ENCODE measurements at regions not wholly inside any gene's neighbourhood (a gene's known extent, or its start where the extent isn't known, plus 50 kb on each side); places are given as distances from the start of the nearest gene placed in this dataset.

DNA sequence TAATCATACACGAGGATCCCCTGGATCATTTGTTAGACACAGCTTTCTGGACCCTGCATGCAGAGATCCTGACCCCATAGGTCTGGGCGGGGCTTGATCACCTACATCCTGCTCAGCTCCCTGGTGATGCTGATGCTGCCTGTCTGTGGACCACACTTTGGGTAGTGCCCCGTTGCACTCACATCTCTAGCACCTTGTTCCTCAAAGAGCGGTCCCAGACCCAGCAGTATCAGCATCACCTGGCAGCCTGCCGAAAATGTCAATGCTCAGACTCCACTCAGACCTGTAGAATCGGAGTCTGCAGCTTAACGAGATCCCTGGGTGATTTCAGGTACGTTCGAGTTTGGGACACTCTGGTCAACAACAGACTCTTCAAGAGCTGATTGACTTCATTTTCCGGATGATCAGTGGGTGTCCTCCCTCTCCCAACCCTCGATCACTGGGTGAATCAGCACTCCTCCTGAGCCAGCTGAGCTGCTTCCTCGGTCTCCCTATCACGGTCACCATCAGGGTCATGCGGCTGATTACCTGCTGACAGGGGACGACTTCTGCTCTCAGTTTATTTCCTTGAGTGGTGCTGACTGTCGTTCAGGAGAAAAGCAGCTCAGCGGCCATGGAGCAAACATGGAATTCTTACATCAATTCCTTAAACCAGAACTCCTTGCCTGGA lies 150.6 kb upstream of the RAB12 start:
- no peak for FAIRE-seq

DNA sequence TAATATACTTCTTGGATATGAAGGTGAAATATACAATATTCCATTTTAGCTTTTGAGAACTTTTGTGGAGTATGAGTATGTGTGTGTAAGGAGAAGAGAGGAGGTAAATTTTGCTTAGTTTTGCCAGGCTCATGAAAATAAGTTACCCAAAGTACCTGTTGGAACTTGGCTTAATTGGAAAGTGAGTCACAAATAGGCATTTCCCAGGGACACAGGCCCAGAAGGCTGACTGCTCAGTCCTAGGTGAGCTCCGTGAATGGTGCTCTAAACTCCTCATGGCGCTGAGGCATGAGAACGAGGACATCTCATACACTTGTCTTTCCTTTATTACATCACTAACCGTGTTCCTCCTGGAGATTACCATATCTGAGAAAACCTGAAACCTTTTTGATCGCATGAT lies 148.5 kb upstream of the RAB12 start:
- FAIRE-seq, result no peak

DNA sequence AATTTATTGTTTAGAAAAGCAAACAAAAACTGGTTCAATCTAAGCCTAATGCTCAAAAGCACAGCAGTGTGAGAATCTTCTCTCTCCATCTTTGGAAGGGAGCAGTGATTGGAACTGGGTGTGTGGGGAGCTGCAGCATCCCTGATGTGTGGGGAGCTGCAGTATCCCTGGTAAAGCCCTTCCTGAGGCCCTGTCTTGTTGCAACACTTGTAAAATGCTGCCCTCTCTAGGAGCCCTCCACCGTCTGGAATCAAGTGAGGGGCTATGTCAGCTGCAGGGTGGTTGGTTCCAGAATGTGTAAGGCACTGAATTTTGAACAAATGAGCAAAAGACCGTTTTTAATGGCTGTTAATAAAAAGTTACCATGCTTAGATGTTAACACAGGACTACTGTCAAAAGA lies 147.7 kb upstream of the RAB12 start:
- no peak for FAIRE-seq

DNA sequence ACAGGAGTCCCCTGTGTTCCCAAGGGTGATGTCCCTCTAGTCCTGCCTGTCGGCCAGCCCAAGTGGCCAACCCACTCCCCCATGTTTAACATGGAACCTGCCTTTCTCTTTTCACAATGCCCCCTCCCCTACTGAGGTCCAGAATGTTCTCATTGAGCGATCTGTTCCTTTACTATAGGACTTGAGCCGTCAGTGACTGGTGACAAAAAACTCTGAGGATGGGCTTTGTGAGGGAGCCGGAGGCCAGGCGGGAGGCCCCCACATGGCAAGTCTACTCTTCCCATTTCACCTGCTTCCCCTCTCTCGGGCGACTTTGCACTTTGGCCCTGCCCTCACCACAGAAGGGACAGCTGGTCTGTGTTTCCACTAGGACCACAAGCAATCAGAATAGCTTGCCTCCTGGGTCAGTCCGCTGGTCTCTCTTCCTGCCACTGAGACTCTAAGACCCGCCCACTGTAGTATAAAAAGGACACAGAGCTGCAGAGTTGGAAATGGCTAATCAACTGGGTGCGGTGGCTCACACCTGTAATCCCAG lies 146.5 kb upstream of the RAB12 start:
- no peak for FAIRE-seq

DNA sequence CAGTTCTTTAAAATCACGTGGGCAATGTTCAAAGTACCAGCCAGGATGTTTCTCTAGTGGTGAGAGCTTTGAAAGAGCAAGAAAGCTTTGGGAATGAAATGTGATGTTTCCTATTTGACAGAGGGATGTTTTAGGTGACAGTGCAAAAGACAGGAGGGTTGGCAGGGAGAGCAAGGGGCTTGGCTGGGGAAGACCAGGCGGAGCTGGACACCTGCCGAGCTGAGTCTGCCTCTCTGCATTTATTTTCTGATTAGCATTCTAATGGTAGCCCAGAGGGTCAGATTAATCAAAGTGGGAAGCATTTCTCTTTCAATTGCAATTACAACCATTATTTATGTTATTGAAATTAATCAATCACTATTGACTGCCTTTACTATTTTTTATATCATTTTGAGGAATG lies 145.4 kb upstream of the RAB12 start:
- no peak for FAIRE-seq

DNA sequence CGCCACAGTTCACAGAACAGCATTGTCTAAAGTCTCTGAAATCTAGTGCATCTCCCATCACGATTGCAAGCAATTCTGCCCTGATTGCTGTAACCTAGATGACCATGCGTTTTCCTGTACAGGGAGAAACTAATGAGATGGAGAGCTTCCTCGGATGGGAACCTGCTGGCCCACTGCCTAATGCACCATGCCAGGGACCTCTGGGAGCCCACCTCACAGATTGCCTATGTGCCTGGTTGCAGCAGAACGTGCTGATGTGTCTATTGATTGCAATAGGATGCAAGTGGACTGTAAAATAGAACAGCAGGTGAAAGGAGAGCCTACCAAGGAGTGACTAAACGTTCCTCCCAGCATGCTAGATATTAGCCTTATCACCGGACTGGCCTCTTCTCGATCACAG lies 141.0 kb upstream of the RAB12 start:
- no peak for FAIRE-seq

DNA sequence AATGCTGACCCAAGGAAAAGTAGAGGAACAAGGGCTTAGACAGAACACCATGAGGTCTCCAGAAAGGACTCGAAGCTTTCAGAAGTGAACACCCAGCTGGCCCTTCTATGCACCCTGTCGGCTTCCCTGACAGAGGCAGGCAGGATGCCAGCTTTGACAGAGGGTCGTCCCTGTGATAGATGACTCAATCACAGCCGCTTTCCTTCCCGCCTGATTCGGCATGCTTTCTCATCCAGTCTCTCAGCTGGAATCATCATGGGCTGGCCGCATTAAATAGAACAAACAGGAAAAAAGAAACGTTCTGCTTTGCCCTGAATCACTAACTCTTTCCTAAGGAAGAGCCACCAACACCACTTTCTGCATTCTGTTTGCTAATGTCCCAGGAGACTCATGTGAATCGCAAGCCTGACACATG lies 140.3 kb upstream of the RAB12 start:
- FAIRE-seq, result no peak

DNA sequence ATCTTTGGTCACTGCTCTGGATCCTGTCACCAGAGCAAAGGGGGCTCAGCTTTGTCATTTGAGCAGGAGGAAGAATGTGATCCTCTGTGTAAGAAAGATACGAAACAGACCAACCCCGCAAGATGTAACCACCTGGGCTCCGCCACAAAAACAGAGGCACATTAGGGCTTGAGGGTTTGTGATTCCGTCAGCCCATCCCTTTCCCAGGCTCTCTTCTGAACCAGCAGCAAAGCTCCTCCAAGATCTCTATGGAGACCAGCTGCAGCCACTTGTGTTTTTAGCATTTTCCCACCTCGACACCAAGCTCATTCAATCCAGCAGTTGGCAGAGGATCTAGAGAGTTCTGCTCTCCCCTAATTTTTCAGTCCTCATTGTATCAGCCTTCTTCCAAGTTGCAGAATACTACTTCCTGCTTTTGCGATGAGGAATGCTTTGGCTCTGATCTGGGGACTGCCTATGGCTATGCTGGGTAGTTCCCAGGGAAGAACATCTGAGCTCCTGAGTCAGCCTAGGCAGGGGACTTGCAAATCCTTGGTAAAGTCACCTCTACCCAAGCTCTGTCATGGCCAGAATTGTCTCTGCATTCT lies 139.6 kb upstream of the RAB12 start:
- FAIRE-seq, result no peak

DNA sequence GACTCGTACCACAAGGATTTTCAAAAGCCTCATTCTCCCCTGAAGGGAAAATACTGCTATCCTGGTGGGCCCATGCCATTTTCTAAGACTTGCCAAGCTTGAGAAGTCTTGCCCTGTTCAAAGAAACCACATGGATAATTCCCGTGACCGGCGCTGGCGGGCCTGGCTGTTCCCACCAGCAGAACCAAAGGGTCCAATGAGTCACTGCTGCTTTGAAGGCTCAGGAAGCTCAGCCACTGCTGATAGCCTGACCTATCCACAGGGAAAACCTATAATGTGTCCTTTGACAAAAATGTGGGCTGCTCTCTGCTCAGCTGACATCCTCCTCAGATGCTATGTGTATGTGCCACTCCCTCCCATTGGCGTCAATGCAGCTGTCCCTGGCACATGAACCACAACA lies 137.9 kb upstream of the RAB12 start:
- FAIRE-seq, result no peak

DNA sequence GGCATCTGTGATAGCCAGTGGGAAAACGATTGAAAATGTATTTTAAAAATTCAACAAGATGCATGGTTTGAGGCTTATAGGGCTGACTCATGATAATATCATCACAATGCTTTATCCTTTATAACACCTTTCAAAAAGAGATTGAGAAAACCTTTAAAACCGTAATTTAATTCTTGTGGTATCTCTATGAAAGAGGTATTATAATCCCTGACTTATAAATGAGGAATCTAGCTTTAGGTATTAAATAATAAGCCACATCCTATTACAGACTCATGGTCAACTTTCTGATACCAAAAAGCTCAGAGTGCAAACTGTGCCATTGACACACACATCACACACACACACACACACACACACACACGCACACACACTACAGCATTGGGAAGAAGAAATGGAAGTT lies 134.6 kb upstream of the RAB12 start:
- no peak for FAIRE-seq

DNA sequence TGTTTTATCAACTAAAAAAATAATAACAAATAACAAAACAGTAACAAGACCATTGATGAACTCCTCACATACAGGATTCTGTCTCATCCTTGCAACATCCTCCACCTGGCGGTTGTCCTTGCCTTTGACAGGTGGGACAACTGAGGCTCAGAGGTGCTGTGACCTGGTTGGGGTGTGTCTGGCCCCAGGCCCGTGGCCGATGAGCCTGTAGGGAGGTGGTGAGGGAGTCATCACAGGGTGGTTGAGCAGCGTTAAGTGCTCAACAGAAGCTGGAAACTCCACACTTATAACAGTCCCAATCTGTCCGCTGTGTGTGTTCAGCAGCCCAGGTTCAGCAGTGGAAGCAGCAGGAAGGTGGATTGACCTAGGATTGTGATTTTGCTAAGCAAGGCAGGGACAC lies 131.6 kb upstream of the RAB12 start:
- FAIRE-seq, result no peak

DNA sequence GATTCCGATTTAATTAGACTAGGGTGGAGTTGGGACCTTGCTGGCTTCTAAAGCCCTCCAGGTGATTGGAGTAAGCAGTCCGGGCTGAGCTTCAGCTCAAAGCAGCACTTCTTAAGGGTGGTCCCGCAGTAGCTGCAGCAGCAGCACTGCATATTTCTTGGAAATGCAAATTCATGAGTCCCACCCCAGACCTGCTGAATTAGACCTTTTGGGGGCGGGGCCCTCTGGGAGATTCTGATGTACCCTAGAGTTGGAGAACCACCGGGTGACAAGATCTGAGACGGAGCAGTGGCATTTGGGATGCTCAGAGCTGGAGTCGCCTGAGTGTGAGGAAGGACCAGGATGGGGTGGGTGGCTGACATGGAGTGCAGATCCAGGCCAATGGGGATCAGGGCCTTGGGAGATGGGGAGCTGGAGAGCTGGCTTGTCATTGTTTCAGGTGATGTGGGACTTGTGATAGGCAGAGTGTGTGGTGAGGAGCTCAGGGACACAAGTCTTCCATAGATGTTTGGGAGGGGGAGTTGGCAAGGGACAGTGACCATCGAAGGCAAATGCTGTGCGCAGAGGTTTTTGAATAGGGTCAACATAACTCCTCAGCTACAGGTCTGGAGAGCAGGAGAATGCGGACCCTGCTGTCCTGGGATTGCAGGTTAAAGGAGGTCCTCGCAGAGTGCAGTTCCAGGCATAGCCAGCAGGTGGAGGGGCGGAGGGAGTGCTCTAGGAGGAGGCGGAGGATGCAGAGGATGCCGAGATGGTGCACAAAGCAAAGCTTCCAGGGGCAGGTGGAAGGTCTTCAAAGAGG lies 130.9 kb upstream of the RAB12 start:
- FAIRE-seq, result no peak

DNA sequence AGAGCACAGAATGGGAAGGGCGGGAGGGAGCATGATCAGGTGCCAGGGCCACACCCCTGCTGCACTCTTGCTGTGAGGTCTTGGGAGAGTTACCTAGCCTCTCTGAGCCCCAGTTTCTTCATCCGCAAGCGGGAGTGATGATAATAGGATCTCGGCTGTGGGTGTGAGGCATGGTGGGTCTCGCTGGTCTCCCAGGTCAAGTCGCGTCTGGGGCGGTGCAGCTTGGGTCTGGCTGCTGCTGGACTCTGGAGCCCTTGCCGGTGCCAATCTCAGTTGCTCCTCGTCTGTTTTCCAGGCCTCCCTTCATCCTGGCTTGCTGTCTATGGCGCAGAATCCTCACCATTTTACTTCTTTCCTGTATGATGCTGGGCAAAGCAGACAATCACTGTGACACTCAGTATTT lies 130.3 kb upstream of the RAB12 start:
- no peak for FAIRE-seq

DNA sequence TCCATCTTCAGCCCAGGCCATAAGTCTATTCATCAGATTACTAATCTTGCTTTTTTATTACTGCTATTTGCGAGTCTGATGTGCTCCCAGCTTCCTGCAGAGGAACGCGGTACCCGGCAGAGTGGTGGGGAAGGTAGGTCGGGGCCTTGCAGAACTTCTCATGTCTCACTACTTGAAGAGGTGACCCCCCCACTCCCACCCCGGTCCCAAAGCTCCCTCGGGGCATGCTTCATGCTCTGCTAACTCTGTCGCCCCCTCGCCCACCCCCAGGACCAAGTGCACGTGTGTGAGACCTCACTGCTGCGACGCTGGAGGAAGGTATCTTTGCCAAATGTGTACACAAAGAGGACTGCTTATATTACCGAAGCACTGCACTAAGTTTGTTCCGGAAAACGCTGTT lies 129.4 kb upstream of the RAB12 start:
- no peak for FAIRE-seq

DNA sequence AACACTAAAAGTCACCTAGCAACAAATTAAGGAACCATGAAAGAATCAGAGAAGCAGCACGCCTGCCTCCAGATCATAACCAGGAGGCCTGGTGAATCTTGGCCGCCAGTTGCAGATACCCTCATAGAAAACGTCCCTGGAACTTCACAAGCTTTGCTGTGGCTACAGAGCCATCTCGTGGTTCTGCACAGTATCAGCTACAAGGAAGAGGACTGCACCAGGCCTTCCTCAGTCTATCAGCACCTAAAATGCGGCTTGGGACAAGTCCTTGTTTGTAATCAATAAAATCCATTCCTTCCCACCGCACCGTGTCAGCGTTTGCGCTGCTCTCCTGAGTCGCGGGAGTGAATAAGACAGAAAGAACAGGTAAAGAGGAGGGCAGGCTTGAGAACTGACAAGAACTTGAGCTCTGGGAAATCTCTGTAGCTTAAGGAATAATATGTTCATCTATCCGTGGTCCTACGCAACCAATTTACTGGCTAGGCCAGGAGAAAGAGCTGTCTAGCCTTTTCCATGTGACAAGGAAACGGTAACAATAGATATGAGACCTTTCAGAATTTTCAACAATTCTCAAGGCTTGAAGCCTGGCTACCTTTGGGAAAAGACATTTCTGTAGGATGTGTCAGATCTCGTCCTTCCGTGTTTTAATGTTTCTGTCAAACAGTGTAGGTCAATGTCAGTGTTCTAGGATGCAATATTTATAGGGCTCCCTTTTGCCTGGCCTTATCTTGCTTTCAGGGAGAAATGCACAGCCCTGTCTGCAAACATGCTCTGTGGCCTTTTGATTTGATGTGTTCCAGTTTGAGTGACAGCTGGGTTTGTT lies 128.5 kb upstream of the RAB12 start:
- peak; percentile 51 for FAIRE-seq

DNA sequence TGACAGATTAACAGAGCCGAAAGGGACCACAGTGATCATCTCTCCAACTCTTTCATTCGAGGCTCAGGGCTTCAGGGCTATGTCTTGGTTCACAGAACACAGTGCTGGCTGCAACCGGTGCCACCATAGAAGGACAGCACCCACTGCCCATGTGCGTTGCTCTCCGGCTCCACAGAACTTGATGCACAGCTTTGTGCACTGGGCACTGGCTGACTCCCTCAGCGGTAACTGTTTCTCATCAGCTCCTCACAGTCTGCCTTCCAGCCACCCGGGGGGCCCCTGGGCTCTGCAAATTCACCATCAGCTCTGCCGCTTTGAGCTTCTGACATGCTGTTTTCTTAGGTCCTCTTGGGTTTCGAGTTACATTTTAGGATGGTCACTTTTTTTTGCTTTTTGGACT lies 124.3 kb upstream of the RAB12 start:
- no peak for FAIRE-seq

DNA sequence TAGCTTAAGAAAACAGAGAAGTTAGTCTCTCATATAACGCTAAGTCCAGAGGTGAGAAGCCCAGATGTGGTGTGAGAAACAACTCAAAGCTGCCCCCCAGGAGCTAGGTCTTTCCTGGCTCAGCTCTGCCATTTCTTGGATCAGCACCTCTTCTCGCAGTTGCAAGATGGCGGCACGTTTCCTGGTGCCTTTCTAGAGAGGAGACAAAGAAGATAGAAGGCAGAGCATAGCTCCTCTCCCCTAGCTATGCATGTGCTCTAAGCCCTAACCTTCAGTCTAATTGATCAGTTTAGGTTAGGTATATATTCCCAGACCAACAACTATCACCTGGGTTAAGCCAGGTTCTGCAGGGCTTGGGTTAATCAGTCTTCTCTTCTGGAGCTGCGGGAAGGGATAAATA lies 119.5 kb upstream of the RAB12 start:
- no peak for FAIRE-seq

DNA sequence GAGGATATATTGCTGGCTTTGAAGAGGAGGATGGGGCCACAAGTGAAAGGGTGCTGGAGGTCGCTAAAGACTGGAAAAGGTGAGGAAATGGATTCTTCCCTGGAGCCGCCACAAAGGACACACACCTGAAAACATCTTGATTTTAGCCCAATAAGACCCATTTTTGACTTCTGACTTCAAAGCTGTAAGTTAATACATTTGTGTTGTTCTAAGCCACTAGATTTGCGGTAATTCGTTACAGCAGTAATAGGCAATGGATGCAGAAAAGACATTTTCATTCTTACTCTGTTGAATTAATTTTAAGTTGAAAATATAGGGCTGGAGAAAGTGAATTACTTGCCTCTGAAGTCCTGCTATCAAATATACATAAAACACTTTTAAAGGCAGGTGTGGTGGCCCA lies 117.7 kb upstream of the RAB12 start:
- no peak for FAIRE-seq

DNA sequence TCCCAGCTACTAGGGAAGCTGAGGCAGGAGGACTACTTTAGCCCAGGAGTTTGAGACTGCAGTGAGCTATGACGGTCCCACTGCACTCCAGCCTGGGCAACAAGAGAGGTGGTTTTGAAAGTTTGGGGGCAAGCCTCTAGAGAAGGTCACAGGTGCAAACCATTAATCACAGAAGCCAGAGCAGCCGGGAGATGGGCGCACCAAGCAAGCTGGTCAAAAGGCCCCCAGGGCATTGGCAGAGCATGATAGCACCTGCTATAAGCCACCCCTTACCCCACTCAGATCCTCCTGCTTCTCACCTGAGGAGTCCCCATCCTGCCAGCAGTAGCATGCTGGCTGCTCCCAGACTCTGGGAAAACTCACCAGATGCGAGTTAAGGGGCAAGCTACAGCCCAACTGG lies 116.1 kb upstream of the RAB12 start:
- no peak for FAIRE-seq

DNA sequence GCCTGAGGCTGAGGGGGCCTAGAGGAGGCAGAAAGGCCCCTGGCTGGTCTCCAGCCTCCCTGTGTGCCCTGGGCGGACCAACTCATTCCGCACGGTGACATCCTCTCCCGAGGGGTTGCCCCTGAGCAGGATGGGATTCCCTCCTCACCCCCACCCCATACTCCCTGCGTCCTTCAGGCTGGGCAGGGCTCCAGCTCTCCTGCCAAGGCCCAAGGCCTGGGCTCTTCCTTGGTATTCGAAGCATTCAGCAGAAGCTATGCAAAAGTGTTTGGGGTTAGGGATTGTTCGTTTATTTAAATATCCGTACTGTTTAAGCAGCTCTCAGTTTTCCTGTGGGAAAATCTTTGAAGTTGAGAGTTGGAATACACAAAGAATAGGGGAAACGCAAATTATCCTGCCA lies 113.1 kb upstream of the RAB12 start:
- no peak for FAIRE-seq

DNA sequence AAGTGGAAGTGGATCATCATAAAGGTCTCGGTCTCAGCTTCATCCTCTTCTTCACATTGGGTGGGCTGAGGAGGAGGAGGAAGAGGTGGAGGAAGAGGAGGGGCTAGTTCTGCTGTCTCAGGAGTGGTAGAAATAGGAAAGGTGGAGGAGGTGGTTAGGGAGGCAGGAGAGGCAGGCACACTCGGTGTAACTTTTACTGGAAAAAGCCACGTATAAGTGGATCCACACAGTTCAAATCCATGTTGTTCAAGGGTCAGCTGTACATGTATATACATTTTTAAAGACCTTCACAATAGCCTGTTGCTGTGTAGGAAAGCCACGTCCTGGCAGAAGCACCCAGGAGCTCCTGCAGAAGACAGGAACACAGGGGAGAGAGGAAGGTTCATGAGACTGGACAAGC lies 110.3 kb upstream of the RAB12 start:
- no peak for FAIRE-seq

DNA sequence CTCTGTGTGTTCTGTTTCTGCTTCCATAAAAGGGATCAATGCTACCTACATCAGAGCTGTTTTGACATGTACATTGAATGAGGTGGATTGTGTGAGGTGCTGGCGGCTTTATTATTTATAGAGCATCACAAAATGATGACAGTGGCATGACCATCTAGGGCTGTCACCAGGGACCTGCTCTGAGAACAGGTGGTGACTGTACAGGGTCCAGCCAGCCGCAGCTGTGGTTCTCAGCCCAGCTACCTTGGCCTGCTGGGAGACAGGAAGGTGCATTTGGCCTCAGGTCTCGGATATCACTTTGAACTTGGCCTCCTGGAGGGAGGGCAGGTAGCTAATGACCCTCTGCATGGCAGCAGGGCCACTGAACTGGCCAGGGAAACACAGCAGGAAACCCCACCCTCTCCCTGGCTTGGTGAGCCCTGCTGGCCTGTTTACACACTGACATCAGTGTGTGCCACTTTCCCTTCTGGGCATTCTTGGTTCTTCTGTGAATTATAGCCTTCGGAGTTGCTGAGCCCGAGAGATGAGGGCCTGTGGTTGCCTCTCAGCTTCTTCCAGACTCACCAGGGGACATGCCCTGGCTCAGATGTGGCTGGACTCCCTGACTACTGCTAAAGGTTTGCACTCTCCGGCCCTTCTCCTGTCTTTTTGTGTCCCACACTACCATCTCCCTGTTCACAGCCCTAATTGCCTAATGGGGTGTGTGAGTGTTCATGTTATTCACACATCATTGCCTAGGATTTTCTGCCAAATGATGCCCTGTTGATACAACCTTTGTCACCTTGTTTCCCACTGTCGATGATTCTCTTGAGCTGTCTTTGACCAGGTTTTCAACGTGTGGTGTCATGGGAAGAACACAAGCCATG lies 109.2 kb upstream of the RAB12 start:
- no peak for FAIRE-seq

All from TTC549 (cell line).